Ishikawa (cell line): ENCODE measurements at regions not wholly inside any gene's neighbourhood (a gene's known extent, or its start where the extent isn't known, plus 50 kb on each side); places are given as distances from the start of the nearest gene placed in this dataset.

ENCODE experiments used
- EGR1 ChIP-seq: IDR thresholded peaks from 2 replicates; pipeline ENCODE4 v1.6.1; 2012
- TEAD4 ChIP-seq: IDR thresholded peaks from 2 replicates; pipeline ENCODE4 v1.6.1; 2012

DNA sequence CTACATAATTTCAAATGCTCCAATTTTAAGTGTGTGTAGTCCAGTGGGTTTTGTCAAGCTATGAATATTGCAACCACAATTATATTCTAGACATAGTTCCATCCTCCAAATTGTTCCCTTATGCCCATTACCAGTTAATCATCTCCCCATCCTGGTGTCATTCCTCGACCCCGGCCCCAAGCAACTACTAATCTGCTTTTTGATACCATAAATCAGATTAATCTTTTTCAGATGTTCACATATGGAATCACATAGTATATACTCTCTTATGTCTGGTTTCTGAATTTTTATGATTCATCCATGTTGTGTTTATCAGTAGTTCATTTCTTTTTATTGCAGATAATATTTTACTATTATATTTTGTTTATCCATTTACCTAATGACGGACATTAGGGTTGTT, 148.4 kb upstream of the RORB start:
- TF ChIP-seq EGR1 (no peak), TEAD4 (no peak)
